ENCODE measurements at regions not wholly inside any gene's neighbourhood (a gene's known extent, or its start where the extent isn't known, plus 50 kb on each side); places are given as distances from the start of the nearest gene placed in this dataset.

DNA sequence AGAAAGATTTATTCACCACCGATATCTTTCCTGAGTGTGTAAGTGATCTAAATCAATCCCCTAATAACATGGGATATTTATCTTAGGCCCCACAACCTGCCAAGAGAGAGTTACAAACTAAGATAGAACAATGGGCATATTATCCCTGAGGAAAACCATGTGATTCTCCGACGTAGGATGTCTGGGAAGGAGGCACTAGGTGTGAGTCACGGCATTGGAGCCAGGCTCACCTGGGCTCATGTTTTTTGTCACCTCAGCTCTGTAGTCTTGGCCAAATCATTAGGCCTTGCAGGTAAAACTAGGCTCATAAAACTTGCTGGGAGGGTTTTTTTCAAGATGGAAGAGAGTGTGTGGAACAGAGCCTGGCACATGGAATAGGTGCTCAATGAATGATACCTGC lies 129.7 kb upstream of the PLEKHG7 start:
- no peak for TF ChIP-seq GATA3 (IDR thresholded peaks at IDR 0.05; ENCODE audit: low read depth, low read length)
- no peak for TF ChIP-seq GATA2 (IDR thresholded peaks at IDR 0.05; ENCODE audit: low read depth, low read length)
